ENCODE measurements at regions not wholly inside any gene's neighbourhood (a gene's known extent, or its start where the extent isn't known, plus 50 kb on each side); places are given as distances from the start of the nearest gene placed in this dataset.
"Not testable (repeated sequence)": the region's sequence is repeated elsewhere in the genome, so short reads cannot be mapped to it uniquely, and the experiment has no call there.

- TF ChIP-seq CTCF (IDR thresholded peaks at IDR 0.05; ENCODE audit: control insufficient read depth, extremely low read depth, insufficient read depth): no peak
- no peak for DNase-seq (ENCODE audit: low read depth)
- no peak overlapping the region for H3K4me3 ChIP-seq (ENCODE audit: low read depth, low read length)
Observed at GRCh38 chr12:58757422-58757821, 162.9 kb downstream of the LRIG3 start.

DNA sequence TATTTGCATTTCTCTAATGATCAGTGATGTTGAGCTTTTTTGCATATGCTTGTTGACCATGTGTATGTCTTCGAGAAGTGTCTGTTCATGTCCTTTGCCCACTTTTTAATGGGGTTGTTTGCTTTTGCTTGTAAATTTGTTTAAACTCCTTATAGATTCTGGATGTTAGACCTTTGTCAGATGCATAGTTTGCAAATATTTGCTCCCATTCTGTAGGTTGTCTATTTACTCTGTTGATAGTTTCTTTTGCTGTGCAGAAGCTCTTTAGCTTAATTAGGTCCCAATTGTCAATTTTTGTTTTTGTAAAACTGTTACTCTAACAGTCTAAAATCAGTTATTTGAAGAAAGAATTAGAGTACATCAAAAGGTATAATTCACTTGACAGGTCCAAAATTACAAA lies 160.6 kb downstream of the LRIG3 start:
- not testable (repeated sequence) for H3K4me3 ChIP-seq (ENCODE audit: low read depth, low read length); DNase-seq (ENCODE audit: low read depth)

GRCh38 chr12:58761308-58761707 lies 159.0 kb downstream of the LRIG3 start:
- no peak for DNase-seq (ENCODE audit: low read depth)
- H3K4me3 ChIP-seq (ENCODE audit: low read depth, low read length): no peak overlapping the region
- no peak for TF ChIP-seq CTCF (IDR thresholded peaks at IDR 0.05; ENCODE audit: control insufficient read depth, extremely low read depth, insufficient read depth)

DNA sequence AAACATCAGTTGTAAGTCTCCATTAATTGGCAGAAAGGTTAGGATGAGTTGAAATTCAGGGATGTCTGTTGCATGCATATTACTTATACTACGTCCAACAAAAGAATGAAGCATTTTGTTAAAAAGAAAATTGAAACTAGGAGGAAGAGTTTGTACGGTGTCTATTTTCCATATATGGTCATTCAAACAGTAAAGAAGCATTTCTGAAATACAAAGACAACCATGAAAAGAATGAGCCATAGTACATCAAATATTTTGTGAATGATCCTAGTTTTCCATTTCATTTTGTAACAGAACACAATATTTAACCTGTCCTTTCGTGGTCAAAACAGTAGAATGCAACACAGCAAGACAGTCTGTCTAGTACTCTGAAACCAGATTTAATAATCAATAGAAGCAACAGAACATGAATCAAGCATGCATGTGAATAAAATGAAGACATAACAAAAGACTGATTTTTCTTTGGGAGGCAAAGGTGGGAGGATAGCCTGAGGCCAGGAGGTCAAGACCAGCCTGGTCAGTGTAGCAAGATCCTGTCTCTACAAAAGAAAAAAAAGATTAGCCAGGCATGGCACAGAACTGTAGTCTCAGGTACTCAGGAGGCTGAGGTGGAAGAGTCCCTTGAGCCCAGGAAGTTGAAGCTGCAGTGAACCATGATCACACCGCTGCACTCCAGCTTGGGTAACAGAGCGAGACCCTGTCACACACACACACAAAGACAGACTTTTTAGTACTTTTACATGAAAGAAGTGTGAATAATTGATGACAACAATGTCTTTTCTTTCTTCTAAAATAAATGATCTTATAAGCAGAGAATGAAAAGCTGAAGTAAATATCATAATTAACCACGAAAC lies 156.0 kb downstream of the LRIG3 start:
- TF ChIP-seq CTCF (IDR thresholded peaks at IDR 0.05; ENCODE audit: control insufficient read depth, extremely low read depth, insufficient read depth): no peak
- no peak overlapping the region for H3K4me3 ChIP-seq (ENCODE audit: low read depth, low read length)
- no peak for DNase-seq (ENCODE audit: low read depth)

DNA sequence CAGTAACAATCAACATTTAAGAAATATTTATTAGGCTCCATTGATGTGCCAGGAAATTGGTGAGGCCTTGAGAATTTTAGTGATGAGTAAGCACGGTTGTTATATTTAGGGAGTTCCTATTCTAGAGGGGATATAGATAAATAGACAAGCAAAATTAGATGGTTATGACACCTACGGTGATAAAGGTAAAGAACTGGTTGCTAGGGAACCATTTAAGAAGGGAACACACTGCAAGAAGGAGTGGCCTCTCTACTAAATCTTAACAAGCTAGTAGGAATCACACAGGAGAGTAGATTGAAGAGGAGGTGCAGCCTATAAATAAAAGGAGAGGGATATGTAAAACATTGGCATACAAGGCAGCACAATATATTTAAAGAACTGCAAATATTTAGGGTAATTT lies 155.2 kb downstream of the LRIG3 start:
- no peak for TF ChIP-seq CTCF (IDR thresholded peaks at IDR 0.05; ENCODE audit: control insufficient read depth, extremely low read depth, insufficient read depth)
- H3K4me3 ChIP-seq (ENCODE audit: low read depth, low read length): no peak overlapping the region
- no peak for DNase-seq (ENCODE audit: low read depth)

DNA sequence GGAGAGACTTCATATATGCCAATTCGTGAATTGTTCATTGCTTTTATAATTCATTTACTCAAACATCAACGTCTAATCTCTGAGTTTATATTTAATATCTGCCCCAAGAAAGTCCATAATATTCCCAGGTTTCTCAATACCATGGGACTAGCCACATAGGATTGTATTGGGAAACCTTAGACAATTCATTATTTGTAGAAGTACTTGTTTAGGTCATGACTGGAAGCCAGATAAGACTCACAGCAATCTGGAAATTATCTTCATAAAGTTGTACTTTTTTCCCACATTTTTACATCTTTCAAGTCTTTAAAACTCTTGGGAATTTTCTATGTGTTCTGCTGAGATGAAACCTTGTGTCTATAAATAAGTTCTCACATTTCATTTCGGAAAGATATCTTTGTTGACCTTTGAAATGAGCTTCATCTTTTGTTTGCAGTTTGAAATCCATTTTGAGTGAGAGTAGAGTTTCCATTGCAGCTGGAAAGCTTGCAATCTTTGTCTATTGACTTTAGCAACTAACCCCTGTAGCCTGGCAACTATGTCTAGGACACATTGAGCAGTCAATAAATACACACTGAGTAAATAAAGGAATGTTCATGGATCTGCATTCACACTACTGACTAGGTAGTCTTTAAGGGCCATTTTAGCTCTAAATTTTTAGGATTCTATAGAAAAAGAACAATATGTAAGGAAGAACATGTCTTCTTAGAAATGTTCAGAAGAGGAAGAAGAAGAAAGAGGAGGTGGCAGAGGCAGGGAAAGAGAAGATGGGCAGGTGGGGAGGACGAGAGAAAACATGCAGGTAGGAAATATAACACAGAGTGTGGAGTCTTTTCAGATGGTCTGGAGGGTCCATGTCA lies 154.4 kb downstream of the LRIG3 start:
- no peak for TF ChIP-seq CTCF (IDR thresholded peaks at IDR 0.05; ENCODE audit: control insufficient read depth, extremely low read depth, insufficient read depth)
- peak; percentile 84 for DNase-seq (ENCODE audit: low read depth)
- H3K4me3 ChIP-seq (ENCODE audit: low read depth, low read length): 0 out of 2 replicates have a peak overlapping the region, but pooled peaks have one; percentile 8

- no peak overlapping the region for H3K4me3 ChIP-seq (ENCODE audit: low read depth, low read length)
- no peak for DNase-seq (ENCODE audit: low read depth)
- TF ChIP-seq CTCF (IDR thresholded peaks at IDR 0.05; ENCODE audit: control insufficient read depth, extremely low read depth, insufficient read depth): no peak
Observed at GRCh38 chr12:58766513-58766870, 153.8 kb downstream of the LRIG3 start.
